NCI-H187 (cell line): ENCODE measurements at regions not wholly inside any gene's neighbourhood (a gene's known extent, or its start where the extent isn't known, plus 50 kb on each side); places are given as distances from the start of the nearest gene placed in this dataset.
"Not testable (repeated sequence)": the region's sequence is repeated elsewhere in the genome, so short reads cannot be mapped to it uniquely, and the experiment has no call there.

ENCODE experiments used
- DNase-seq, 2 experiments: peaks; one replicate each; lab custom pipeline; 2025; lab: John Stamatoyannopoulos, UW

GRCh38 chr4:158051401-158052235 lies 121.2 kb downstream of the GASK1B start:
- DNase-seq: no peak

- no peak for DNase-seq
Observed at GRCh38 chr4:158050942-158051341, 121.9 kb downstream of the GASK1B start.

- no peak for DNase-seq
Observed at GRCh38 chr4:158046345-158046744, 126.5 kb downstream of the GASK1B start.

DNA sequence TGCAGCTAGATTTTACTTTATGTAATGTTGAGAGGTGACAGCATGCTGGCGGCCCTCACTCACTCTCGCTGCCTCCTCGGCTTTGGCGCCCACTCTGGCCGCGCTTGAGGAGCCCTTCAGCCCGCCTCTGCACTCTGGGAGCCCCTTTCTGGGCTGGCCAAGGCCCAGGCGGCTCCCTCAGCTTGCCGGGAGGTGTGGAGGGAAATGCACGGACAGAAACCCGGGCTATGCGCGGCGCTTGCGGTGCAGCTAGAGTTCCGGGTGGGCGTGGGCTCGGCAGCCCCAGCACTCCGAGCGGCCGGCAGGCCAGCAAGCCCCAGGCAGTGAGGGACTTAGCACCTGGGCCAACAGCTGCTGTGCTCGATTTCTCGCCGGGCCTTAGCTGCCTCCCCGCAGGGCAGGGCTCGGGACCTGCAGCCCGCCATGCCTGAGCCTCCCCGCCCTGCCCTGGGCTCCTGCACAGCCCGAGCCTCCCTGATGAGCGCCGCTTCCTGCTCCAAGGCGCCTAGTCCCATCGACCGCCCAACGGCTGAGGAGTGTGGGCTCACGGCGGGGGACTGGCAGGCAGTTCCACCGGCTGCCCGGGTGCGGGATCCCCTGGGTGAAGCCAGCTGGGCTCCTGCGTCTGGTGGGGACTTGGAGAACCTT lies 128.7 kb downstream of the GASK1B start:
- DNase-seq: no peak

DNA sequence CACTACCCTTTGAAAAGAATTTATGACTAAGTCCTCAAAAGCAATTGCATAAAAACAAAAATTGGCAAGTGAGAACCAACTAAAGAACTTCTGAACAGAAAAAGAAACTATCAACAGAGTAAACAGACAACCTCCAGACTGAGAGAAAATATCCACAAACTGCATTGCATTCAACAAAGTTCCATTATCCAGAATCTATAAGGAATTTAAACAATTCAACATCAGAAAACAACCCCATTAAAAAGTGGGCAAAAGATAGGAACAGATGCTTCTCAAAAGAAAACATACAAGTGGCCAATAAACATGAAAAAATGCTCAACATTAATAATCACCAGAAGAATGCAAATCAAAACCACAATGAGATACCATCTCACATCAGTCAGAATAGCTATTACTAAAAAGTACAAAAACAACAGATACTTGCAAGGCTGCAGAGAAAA lies 130.2 kb downstream of the GASK1B start:
- DNase-seq: no peak

- DNase-seq: no peak
Observed at GRCh38 chr4:158038718-158039117, 134.1 kb downstream of the GASK1B start.

- DNase-seq: no peak
Observed at GRCh38 chr4:158036998-158037397, 135.8 kb downstream of the GASK1B start.

DNA sequence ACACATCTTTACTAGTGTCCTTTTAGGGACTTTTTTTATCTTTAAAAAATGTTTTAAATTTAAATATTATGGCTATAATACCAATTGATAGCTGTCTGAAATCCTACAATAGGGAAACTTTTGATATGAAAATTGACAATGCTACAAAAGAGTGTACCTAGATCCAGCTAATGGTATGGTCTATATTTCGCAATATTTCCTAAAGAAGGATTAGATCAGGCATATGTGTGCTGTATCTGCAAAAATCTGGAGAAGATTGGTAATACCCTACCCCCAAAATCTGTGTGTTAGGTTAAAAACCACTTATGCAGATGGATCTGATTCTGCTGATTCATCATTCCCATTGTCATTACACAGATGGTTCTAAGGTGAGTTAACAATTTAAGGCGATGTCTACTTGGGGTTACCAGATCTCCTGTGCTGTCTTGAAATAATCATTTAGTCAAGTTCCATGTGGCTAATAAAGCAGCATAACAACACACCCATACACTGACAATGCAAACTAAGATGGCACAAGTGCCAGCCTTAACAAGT lies 137.1 kb downstream of the GASK1B start:
- DNase-seq: no peak

DNA sequence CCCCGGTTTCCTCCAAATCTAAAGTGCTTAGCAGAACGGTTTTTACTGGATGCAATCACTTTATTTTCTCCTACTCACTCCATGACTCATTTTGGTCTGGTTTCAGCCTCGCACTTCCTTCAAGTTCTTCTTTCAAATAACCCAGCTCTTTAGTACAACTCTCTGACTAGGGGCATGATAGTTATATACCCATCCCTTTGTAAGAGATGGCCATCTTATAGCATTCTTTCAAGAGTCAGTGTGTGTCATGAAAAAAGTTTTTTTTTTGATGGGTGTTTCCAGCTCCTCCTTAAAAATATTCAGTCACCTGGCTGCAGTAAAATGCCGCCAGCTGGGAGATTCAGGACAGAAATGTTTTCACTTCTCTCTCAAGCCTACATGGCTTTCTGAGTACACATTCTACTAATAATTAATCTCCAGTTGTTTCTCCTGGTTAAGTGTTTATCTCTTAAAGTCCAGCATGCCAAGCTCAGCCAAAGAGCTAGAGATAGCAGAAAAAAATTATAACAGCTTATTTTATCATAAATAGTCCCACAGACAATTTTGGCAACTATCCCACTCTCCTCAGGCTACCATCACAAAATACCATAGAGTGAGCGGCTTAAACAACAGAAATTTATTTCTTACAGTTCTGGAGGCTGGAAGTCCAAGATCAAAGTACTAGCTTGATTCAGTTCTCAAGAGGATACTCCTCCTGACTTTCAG lies 139.3 kb downstream of the GASK1B start:
- no peak for DNase-seq

DNA sequence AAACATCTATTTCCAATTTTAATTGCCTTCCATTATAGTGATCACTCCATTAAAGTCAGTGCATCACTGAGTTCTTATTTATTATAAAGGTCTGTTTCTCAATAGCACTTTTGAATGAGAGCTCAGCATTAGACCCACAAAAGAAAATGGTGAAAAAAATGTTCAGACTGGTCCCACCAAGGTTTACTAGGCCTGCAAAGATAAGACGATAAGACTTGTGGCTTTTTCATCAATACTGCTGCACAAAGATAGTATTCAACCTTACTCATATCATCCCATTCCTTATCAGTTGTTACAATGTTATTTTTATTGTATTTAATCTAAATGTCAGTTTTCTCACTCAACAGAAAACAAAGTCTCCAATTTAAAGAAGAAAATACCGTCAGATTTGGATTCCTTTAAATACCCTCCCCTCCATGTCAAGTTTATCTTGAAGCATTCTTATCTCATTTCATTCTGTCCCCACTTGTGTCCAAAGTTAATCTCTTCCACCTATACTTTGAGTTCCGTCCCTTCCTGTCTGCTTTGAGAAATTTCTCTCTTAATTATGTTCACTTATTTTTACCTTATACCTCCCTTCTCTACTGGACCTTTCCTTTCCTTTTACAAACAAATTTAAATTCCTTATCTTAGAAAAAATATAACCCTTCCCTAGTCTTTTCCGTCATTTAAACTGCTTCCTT lies 140.0 kb downstream of the GASK1B start:
- no peak for DNase-seq

DNA sequence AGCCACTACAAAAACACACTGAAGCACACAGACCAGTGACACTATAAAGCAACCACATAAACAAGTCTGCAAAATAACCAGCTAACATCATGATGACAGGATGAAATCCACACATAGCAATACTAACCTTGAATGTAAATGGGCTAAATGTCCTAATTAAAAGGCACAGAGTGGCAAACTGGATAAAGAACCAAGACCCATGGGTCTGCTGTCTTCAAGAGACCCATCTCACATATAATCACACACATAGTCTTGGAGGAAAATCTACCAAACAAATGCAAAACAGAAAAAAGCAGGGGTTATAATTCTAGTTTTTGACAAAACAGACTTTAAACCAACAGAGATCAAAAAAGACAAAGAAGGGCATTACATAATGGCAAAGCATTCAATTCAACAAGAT lies 144.4 kb downstream of the GASK1B start:
- DNase-seq: not testable (repeated sequence)

GRCh38 chr4:158025131-158025530 lies 147.7 kb downstream of the GASK1B start:
- no peak for DNase-seq

GRCh38 chr4:158020734-158021346 lies 152.0 kb downstream of the GASK1B start:
- DNase-seq: no peak

DNA sequence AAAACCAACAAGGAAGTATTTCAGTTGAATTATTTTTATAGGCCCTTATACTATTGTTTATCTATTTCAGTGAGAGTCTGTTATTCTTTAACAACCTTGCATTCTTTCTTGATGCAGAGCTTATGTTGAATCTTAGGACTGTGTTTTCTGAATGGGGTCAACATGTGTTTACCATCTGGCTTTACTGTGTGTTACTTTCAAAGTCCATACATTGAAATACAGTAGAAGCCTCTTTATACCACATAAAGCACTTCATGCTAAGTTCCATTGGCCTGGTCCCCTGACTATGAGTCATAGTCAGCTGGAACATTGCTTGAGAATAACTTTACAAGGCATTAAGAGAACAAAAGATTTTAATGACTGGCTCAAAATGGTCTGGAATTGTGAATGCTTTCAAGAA lies 152.6 kb downstream of the GASK1B start:
- DNase-seq: no peak

- no peak for DNase-seq
Observed at GRCh38 chr4:158018831-158019230, 154.0 kb downstream of the GASK1B start.

- DNase-seq: no peak
Observed at GRCh38 chr4:158018221-158018830, 154.5 kb downstream of the GASK1B start.

- DNase-seq: no peak
Observed at GRCh38 chr4:158016511-158016910, 156.3 kb downstream of the GASK1B start.

- no peak for DNase-seq
Observed at GRCh38 chr4:158015241-158015640, 157.6 kb downstream of the GASK1B start.

DNA sequence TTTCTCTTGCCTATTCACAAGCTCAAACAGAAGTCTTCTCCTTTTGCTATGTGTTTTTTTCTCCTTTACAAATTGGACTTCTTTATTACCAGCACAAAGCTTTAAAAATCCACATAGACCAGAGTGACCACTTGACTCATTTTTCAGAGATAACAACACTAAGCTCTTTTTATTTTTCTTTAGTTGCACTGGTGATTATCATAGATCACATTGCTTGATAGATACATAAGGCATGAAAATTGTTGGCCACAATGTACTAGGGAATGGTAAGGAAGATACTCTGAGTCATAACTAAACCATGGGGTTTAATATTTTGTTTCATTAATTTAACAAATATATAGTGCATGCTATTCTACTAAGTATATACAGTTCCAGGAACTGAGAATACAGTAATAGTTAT lies 159.0 kb downstream of the GASK1B start:
- DNase-seq: no peak

GRCh38 chr4:158010361-158010760 lies 162.5 kb downstream of the GASK1B start:
- no peak for DNase-seq

- no peak for DNase-seq
Observed at GRCh38 chr4:158008551-158009218, 164.1 kb downstream of the GASK1B start.
